HG02610 (cell line): ENCODE measurements at regions not wholly inside any gene's neighbourhood (a gene's known extent, or its start where the extent isn't known, plus 50 kb on each side); places are given as distances from the start of the nearest gene placed in this dataset.
"Not testable (repeated sequence)": the region's sequence is repeated elsewhere in the genome, so short reads cannot be mapped to it uniquely, and the experiment has no call there.

ENCODE experiments used
- ATAC-seq: cut with Tn5 transposase; IDR thresholded peaks from one replicate; pipeline ENCODE4 v1.9.1; 2021; ENCODE audit warnings: mild to moderate bottlenecking, moderate library complexity; ENCODE audit not compliant: unreplicated experiment

- ATAC-seq, result no peak
These were observed 78.8 kb upstream of the TOP3B start for GRCh38 chr22:22061085-22062077.

DNA sequence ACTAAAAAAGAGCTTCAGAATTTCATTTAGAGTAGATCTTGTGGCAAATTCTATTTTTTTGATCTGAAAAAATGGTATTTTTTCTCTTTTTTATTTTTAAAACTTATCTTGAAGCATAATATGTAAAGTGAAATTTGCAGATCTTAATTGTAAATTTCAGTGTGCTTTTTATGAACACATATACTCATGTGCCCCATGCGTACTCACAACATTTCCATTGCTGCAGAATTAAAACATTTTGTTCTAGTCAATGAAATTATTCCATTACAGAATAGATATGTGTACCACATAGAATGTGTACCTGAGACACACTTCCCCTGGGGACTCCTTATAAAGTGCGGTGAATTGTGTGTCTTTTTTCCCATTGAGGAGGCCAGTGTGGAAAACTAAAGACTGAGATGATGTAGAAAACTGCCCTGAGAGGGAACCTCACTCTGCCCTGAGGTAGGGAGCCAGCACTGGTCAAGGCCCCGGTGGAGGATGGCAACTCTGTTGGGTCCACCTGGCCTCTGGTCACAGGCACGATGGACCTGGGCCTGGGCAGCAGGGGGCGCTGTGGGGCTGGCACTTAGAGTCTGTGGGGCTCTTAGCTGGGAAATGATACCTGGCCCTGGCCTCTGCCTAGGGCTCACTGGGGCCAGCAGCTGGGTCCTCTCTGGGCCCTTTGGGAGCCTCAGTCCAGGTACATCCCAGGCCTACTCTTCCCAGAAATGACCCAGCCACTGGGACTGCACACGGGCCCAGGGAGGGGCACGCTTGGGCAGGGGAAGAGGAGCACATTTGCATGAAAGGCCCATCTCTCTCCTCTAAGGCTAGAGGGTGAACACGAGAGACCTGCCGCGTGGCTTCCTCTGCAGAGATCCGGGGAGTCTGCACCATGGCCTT is 77.9 kb upstream of the TOP3B start:
- ATAC-seq, result peak; percentile 55

DNA sequence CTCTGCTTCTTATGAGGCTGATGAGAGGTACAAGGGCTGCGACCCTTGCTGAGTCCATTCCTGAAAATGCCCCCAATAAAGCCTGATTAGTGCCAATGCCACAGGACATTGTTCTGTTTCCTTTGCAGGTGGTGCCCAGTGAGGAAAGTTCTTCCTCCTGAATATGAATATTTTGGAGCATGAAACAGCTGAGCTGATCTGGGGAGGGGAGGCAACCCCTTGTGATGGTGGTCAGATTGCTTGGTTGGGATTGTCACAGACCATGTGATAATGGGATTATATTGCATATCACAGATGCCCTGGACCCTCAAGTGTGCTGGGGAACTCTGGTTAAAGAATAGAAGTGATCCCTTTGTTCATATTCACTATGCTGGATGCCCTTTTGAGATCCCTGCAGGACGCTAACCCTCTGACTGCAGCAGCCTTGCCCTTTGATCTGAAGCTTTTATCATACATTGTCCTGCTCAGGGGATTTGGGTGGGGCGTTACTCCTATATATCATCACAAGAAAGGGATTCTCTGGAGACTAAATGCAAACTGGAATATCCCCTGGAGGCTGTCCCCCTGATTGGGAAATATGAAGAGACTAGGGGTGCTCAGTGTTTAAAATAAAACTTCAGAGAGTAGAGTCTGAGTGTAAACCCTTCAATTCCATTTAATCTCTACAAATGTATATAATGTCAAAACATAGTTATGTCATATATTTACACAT is 76.9 kb upstream of the TOP3B start:
- ATAC-seq, result no peak

DNA sequence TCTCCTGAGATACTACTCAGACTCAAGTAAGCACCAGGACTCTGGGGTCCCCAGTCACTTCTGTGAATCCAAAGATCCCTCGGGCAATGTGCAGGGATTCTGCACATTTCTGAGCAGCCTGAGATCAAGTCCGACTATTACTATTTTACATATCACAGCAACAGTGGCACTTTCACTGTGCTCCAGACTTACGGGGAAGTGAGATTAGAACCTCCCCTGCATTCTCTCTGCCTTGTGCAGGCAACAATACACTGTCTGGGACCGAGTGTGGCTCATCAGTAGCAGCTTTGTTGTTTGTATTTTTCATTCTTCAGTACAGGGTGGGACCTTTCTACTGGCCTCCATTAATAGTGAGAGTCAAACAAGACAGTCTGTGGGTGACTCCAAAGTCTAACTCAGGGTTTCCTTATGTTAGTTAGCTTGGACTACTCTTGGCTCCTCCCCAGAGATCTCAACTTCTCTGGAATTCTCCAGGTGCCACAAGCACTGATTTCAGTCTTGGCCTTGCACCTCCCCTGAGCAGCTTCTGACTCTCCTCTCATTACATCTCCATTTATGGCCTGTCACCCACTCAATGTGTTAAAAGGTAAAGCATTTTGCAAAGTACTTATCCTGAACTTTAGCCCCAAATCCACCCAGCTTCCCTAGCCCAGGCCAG is 76.2 kb upstream of the TOP3B start:
- ATAC-seq, result no peak

GRCh38 chr22:22057617-22058378 is 75.2 kb upstream of the TOP3B start:
- ATAC-seq, result no peak

- ATAC-seq, result not testable (repeated sequence)
These were observed 74.4 kb upstream of the TOP3B start for GRCh38 chr22:22056809-22057594.

DNA sequence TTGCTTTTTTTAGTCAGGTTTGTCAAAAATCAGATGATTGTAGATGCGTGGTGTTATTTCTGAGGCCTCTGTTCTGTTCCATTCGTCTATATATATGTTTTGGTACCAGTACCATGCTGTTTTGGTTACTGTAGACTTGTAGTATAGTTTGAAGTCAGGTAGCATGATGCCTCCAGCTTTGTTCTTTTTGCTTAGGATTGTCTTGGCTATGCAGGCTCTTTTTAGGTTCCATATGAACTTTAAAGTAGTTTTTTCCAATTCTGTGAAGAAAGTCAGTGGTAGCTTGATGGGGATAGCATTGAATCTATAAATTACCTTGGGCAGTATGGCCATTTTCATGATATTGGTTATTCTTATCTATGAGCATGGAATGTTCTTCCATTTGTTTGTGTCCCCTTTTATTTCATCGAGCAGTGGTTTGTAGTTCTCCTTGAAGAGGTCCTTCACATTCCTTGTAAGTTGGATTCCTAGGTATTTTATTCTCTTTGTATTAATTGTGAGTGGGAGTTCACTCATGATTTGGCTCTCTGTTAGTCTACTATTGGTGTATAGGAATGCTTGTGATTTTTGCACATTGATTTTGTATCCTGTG is 70.1 kb upstream of the TOP3B start:
- ATAC-seq, result not testable (repeated sequence)

DNA sequence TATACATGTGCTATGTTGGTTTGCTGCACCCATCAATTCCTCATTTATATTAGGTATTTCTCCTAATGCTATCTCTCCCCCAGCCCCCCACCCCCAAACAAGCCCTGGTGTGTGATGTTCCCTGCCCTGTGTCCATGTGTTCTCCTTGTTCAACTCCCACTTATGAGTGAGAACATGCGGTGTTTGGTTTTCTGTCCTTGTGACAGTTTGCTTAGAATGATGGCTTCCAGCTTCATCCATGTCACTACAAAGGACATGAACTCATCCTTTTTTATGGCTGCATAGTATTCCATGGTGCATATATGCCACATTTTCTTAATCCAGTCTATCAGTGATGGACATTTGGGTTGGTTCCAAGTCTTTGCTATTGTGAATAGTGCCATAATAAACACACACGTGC is 68.4 kb upstream of the TOP3B start:
- ATAC-seq, result not testable (repeated sequence)

GRCh38 chr22:22050141-22050775 is 67.7 kb upstream of the TOP3B start:
- ATAC-seq, result no peak

DNA sequence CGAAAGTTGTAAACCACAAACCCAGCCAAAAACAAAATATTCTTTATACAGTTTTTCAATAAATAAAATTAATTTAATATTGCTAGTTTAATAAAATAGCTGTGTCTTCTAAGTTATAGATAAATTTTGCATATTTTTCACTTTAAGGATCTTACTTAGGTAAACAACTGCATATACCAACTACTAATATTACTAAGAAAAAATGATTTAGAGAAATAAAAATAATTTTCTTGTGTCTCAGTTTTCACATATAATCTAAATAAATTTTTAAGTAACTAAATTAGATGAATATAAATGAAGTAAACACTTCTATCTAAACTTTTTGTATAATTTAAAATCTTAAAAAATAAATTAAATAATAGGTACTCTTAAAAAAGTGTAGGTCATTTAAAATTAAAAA is 67.1 kb upstream of the TOP3B start:
- ATAC-seq, result no peak

DNA sequence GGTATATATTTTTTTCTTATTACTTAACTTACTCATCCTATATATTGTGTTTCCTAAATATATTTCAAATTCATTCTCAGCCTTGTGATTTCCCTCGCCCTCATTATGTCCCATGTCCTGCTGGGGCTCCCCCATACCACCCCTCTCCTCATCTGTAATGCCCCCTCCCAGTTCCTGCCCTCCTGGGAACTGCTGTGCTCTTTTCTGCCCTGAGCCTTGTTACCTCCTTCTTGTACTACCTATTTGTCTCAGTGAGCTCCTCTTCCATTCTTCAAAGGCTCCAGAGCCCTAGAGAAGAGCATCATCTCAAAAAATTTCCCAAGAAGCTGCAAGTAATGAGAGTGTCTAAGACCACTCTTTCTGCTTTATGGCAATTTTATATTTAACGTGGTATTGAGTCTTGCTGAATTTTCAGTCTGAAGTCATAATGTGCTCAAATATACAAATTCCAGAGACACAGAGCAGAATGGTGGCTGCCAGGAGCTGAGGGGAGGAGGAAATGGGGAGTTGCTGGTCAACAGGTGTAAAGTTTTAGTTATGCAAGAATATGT is 66.5 kb upstream of the TOP3B start:
- ATAC-seq, result no peak

GRCh38 chr22:22048318-22048942 is 65.8 kb upstream of the TOP3B start:
- no peak for ATAC-seq

- ATAC-seq, result no peak
These were observed 65.2 kb upstream of the TOP3B start for GRCh38 chr22:22047776-22048175.

- no peak for ATAC-seq
These were observed 64.7 kb upstream of the TOP3B start for GRCh38 chr22:22047266-22047665.

GRCh38 chr22:22046370-22046769 is 63.8 kb upstream of the TOP3B start:
- no peak for ATAC-seq

DNA sequence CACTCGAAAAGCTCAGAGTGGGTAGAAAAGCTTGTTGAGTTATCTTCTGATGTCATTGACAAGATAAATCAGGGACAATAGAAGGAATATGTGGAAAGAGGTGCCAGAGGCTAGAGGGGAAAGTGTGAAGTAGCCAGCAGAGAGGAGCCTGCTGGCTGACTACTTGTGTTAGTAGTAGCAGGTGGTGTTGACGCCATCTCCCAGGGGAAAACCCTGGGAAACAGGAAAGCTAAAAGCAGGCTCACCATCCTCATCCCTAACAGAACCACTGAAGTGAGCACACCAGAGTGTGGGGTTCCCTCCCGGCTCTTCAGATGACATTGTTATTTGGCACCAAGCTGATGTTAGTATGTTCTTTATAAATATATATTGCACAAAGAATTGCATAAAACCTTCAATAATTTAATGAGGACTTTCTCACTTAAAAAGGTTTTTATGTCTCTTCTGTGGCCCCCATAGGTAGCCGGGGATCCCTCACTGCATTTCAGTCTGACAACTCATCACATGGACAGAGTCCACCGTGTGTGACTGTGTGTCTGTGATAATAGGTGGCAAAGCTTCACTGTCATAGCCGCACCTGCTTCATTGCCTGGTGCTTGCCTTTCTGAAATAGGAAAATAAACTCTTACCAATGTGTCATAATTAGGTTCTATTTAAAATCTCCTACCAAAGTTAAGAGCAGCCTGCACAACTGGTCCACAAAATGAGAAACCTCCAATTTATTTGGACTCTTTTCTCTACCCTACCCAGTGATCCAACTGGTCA is 63.2 kb upstream of the TOP3B start:
- ATAC-seq, result no peak

DNA sequence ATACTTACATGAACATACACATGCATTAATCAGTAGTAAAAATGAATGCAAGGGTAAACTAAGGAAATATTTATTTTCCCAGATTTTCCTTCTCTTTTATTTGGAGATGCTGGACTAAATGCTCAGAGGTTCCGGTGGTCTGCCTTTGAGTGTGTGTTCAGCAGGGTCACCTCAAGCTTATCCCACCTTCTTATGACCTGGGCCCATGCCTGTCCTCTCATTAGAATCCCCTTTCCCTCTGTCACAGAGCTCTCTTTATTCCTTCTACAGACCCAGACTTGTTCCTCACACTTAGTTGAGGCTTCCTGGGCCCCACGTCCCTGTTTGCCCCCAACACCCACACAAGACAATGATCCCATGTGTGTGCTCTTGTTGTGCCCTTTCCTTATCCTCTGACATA is 61.6 kb upstream of the TOP3B start:
- no peak for ATAC-seq
